Activated CD8-positive, alpha-beta T cell treated with anti-CD3 and anti-CD28 coated beads for 36 hours (primary cell): ENCODE measurements at regions not wholly inside any gene's neighbourhood (a gene's known extent, or its start where the extent isn't known, plus 50 kb on each side); places are given as distances from the start of the nearest gene placed in this dataset.

Source experiments
- ATAC-seq: fragments of 200-7000 bp; cut with Tn5 transposase; one replicate; pipeline ENCODE4 v1.10.0; 2021; ENCODE audit warnings: mild to moderate bottlenecking, moderate library complexity
- CTCF ChIA-PET: fragments of 350-600 bp; sonication (Branson Sonifier 250); formaldehyde crosslinking; loops from one replicate; lab custom pipeline; 2021; ENCODE audit warnings: antibody characterized with exemption; lab: Charles Lee
- POLR2A ChIA-PET: fragments of 350-600 bp; sonication (Branson Sonifier 250); formaldehyde crosslinking; loops from one replicate; lab custom pipeline; 2021; ENCODE audit warnings: antibody characterized with exemption; lab: Charles Lee
- DNase-seq: peaks from one replicate; pipeline ENCODE4 v3.0.0-alpha.2; 2020
- H3K27ac Mint-ChIP-seq: one replicate; pipeline ENCODE4 v1.8.0; 2021; ENCODE audit warnings: mild to moderate bottlenecking, mixed read lengths
- H3K27me3 Mint-ChIP-seq: one replicate; pipeline ENCODE4 v1.8.0; 2021; ENCODE audit warnings: mixed read lengths
- H3K36me3 Mint-ChIP-seq: one replicate; pipeline ENCODE4 v1.8.0; 2021; ENCODE audit warnings: low read depth, mixed read lengths
- H3K4me1 Mint-ChIP-seq: one replicate; pipeline ENCODE4 v1.8.0; 2021; ENCODE audit warnings: low read depth, mixed read lengths
- H3K4me3 Mint-ChIP-seq: one replicate; pipeline ENCODE4 v1.8.0; 2021; ENCODE audit warnings: mild to moderate bottlenecking, moderate library complexity, mixed read lengths
- H3K9me3 Mint-ChIP-seq: one replicate; pipeline ENCODE4 v1.8.0; 2021; ENCODE audit warnings: mixed read lengths
- intact Hi-C: fragments of 100-400 bp; cut with micrococcal nuclease; formaldehyde crosslinking; loops from one replicate; pipeline ENCODE4 v1.10.0; 2022
- TF ChIP-seq, protein P1 (sequence below): fragments of 200-600 bp; IDR thresholded peaks from one replicate; pipeline ENCODE4 v1.8.0; 2022; ENCODE audit warnings: antibody characterized with exemption, mild to moderate bottlenecking

DNA sequence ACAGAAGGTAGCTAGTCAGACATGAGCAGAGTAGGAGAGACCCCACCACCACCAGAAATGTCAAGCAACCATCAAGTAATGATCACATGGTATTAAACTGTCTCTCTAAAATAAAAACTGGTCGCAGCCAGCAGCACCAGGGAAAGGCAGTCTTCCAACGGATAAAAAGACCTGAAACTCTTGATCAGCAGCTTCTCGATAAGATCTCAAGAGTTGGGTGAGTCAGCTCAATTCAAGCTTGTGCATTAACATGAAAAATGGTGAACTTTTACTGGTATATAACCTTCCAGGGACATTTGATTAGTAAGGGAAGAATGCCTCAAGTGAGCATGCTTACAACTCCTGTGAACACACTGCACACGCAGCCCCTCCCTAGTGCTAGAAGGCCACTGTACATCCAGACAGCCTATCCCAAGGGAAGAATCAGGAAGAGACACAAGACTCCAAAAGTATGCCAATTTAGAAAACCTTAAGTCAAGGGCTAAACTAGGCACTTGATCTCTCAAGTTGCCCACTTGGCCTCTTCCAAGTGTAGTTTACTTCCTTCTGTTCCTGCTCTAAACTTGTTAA is 270.0 kb upstream of the GNPDA2 start:
- H3K36me3 Mint-ChIP-seq: no peaks in the 10 kb centered on the region
- CTCF ChIA-PET: no interaction called here
- TF ChIP-seq, protein P1, sequence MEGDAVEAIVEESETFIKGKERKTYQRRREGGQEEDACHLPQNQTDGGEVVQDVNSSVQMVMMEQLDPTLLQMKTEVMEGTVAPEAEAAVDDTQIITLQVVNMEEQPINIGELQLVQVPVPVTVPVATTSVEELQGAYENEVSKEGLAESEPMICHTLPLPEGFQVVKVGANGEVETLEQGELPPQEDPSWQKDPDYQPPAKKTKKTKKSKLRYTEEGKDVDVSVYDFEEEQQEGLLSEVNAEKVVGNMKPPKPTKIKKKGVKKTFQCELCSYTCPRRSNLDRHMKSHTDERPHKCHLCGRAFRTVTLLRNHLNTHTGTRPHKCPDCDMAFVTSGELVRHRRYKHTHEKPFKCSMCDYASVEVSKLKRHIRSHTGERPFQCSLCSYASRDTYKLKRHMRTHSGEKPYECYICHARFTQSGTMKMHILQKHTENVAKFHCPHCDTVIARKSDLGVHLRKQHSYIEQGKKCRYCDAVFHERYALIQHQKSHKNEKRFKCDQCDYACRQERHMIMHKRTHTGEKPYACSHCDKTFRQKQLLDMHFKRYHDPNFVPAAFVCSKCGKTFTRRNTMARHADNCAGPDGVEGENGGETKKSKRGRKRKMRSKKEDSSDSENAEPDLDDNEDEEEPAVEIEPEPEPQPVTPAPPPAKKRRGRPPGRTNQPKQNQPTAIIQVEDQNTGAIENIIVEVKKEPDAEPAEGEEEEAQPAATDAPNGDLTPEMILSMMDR: no peak
- POLR2A ChIA-PET: no interaction called here
- H3K4me1 Mint-ChIP-seq: no peaks in the 10 kb centered on the region
- ATAC-seq (no peak), DNase-seq (no peak)
- no peak overlapping the region for H3K27ac Mint-ChIP-seq
- intact Hi-C loops: no loop called here
- no peaks in the 10 kb centered on the region for H3K27me3 Mint-ChIP-seq
- peaks cover 7% of the 10 kb centered on the region for H3K9me3 Mint-ChIP-seq
- no peak overlapping the region for H3K4me3 Mint-ChIP-seq

DNA sequence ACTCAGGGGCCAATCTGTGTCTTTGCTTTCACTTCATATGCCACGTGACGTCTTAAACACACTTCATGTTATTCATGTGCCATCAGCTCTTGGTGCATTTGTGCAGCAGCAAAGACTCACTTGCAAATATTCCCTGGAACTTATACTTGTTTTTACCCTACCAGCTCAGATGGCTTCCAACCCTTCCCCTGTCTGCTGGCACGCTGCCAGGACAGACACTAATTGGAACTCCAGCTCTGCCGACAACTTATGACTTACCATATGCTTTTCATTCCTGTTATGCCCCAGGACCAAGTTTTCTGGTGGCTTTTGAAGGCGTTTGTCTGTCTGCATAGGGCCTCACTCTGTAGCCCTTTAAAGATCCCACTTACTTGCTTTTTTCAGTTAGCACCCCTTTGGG is 261.7 kb upstream of the GNPDA2 start:
- Mint-ChIP-seq H3K27ac (no peak overlapping the region), H3K4me1 (no peaks in the 10 kb centered on the region), H3K9me3 (peaks cover 6% of the 10 kb centered on the region), H3K36me3 (no peaks in the 10 kb centered on the region), H3K4me3 (no peak overlapping the region), H3K27me3 (no peaks in the 10 kb centered on the region)
- POLR2A ChIA-PET: no interaction called here
- no peak for ATAC-seq
- CTCF ChIA-PET: no interaction called here
- TF ChIP-seq, protein P1: no peak
- intact Hi-C loops: no loop called here
- DNase-seq: no peak

DNA sequence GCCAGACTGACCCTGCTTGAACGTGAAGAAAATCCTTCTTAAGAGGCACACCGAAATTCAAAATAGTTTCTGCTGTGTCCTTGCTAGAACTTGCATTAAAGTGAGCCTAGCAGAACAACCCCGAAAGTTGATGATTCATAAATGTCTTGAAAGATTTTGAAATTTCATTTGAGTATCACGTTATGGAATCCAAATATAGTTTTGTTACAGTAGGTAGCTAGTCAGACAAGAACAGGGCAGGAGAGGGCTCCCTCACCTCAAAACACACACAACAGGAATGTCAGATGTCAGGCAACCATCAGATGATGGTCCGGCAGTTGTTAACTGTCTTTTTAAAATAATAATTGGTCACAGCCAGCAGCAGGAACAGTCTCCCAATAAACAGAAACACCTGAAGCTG is 259.6 kb upstream of the GNPDA2 start:
- intact Hi-C loops: no loop called here
- Mint-ChIP-seq H3K27me3 (no peaks in the 10 kb centered on the region), H3K4me3 (no peak overlapping the region), H3K9me3 (peaks cover 3% of the 10 kb centered on the region), H3K36me3 (no peaks in the 10 kb centered on the region), H3K27ac (no peak overlapping the region), H3K4me1 (no peaks in the 10 kb centered on the region)
- CTCF ChIA-PET: no interaction called here
- DNase-seq (no peak), ATAC-seq (no peak)
- TF ChIP-seq, protein P1: no peak
- POLR2A ChIA-PET: no interaction called here

DNA sequence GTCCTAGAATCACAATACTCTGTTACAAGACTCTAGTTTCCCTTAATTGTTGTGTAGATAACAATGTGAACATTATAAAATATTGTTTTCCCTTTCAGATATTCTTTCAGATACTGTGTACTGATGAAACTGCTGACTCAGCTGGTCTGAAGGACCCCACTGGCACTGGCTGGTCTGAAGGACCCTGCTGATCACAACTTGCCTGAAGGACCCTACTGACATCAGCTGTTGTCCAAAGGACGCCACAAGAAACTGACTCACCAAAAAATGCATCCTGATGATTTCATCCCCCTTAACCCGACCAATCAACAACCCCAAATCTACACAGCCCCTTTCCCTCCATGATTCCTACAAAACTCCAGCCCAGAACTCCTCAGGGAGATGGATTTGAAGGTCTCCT is 258.8 kb upstream of the GNPDA2 start:
- DNase-seq (no peak), ATAC-seq (no peak)
- H3K27me3 Mint-ChIP-seq: no peaks in the 10 kb centered on the region
- intact Hi-C loops: no loop called here
- H3K36me3 Mint-ChIP-seq: no peaks in the 10 kb centered on the region
- ChIA-PET POLR2A (no interaction called here), CTCF (no interaction called here)
- H3K4me3 Mint-ChIP-seq: no peak overlapping the region
- H3K27ac Mint-ChIP-seq: no peak overlapping the region
- peaks cover 5% of the 10 kb centered on the region for H3K9me3 Mint-ChIP-seq
- H3K4me1 Mint-ChIP-seq: no peaks in the 10 kb centered on the region
- TF ChIP-seq, protein P1: no peak

DNA sequence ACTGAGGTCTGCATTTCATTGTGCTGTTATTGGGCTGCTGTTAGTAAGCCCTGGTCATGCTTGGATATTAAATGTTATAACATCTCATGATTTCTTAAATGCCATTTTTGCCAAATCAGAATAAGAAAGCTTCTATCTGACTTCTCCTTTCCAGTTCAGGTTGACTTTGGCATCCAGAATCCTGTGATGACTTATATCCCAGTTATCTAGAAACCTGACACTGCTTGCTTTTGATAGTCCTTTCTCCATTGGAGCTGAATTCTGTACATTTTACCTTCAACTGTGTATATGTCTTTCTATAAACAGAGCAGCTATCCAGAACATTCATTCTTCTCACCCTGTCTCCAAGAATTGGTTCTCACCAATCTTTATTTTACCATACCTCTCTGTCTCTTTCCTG is 257.7 kb upstream of the GNPDA2 start:
- Mint-ChIP-seq H3K9me3 (peaks cover 5% of the 10 kb centered on the region), H3K27me3 (no peaks in the 10 kb centered on the region), H3K36me3 (no peaks in the 10 kb centered on the region), H3K27ac (no peak overlapping the region), H3K4me3 (no peak overlapping the region), H3K4me1 (no peaks in the 10 kb centered on the region)
- no peak for ATAC-seq
- intact Hi-C loops: no loop called here
- TF ChIP-seq, protein P1: no peak
- POLR2A ChIA-PET: no interaction called here
- CTCF ChIA-PET: no interaction called here
- no peak for DNase-seq
